ACC112 (cell line): ENCODE measurements at regions not wholly inside any gene's neighbourhood (a gene's known extent, or its start where the extent isn't known, plus 50 kb on each side); places are given as distances from the start of the nearest gene placed in this dataset.

Experiments used
- H2AFZ ChIP-seq: fragments of 200-600 bp; sonication (generic); one replicate; pipeline ENCODE4 v1.6.0; 2017; ENCODE audit warnings: antibody characterized with exemption, low read length; ENCODE audit not compliant: unreplicated experiment
- H3K27ac ChIP-seq: fragments of 200-600 bp; sonication (generic); 2 replicates; pipeline ENCODE4 v1.5.1; 2014; ENCODE audit warnings: low read depth, mild to moderate bottlenecking, antibody characterized with exemption, low read length, moderate library complexity
- H3K27me3 ChIP-seq: fragments of 200-600 bp; sonication (generic); 2 replicates; pipeline ENCODE4 v1.6.1; 2014; ENCODE audit warnings: mild to moderate bottlenecking, antibody characterized with exemption, low read length, moderate library complexity, mixed read lengths; ENCODE audit not compliant: insufficient read depth
- H3K36me3 ChIP-seq: fragments of 200-600 bp; sonication (generic); 2 replicates; pipeline ENCODE4 v1.6.1; 2016; ENCODE audit warnings: mild to moderate bottlenecking, antibody characterized with exemption, low read length, moderate library complexity, mixed read lengths; ENCODE audit not compliant: insufficient read depth
- H3K4me1 ChIP-seq: fragments of 200-600 bp; sonication (generic); one replicate; pipeline ENCODE4 v1.6.1; 2016; ENCODE audit warnings: low read length, mixed read lengths; ENCODE audit not compliant: insufficient read depth, unreplicated experiment, control insufficient read depth
- H3K4me3 ChIP-seq: fragments of 200-600 bp; sonication (generic); 2 replicates; pipeline ENCODE4 v1.5.1; 2014; ENCODE audit warnings: mild to moderate bottlenecking, low read depth, low read length
- H3K79me2 ChIP-seq: fragments of 200-600 bp; sonication (generic); one replicate; pipeline ENCODE4 v1.6.0; 2016; ENCODE audit warnings: low read length; ENCODE audit not compliant: control insufficient read depth, unreplicated experiment, insufficient read depth

- no peaks in the 10 kb centered on the region for H3K79me2 ChIP-seq
- no peak overlapping the region for H2AFZ ChIP-seq
- no peaks in the 10 kb centered on the region for H3K27me3 ChIP-seq
- H3K4me3 ChIP-seq: no peak overlapping the region
- no peak overlapping the region for H3K27ac ChIP-seq
- H3K4me1 ChIP-seq: no peaks in the 10 kb centered on the region
- H3K36me3 ChIP-seq: no peaks in the 10 kb centered on the region
These were observed 125.0 kb upstream of the TLE4 start for GRCh38 chr9:79446523-79447307.

GRCh38 chr9:79447308-79447605 is 124.5 kb upstream of the TLE4 start:
- H3K27me3 ChIP-seq: no peaks in the 10 kb centered on the region
- no peaks in the 10 kb centered on the region for H3K4me1 ChIP-seq
- H3K79me2 ChIP-seq: no peaks in the 10 kb centered on the region
- H2AFZ ChIP-seq: no peak overlapping the region
- H3K4me3 ChIP-seq: no peak overlapping the region
- no peaks in the 10 kb centered on the region for H3K36me3 ChIP-seq
- no peak overlapping the region for H3K27ac ChIP-seq

DNA sequence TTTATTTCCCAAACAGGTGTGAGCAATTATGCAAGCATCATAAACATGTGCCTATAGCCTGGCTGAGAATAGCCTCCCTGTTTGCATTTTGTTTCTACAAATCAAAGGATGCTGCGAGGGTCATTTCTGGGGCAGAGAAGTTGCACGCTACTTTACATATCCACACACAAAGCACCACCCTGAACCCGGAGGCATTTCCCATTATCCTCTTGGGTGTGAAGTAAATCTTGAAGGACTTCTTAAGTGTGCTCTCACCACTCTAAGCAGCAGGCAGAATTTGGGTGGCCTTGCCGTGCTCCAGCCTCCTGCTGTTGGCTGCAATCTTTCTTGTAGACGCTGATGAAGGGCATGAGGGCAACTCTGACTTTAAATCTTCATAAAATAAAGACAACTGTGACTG is 124.0 kb upstream of the TLE4 start:
- Histone ChIP-seq H3K27ac (no peak overlapping the region), H3K79me2 (no peaks in the 10 kb centered on the region), H2AFZ (no peak overlapping the region), H3K27me3 (no peaks in the 10 kb centered on the region), H3K4me1 (no peaks in the 10 kb centered on the region), H3K36me3 (no peaks in the 10 kb centered on the region), H3K4me3 (no peak overlapping the region)

GRCh38 chr9:79452265-79452664 is 119.5 kb upstream of the TLE4 start:
- no peak overlapping the region for H2AFZ ChIP-seq
- H3K4me3 ChIP-seq: no peak overlapping the region
- H3K4me1 ChIP-seq: no peaks in the 10 kb centered on the region
- no peaks in the 10 kb centered on the region for H3K36me3 ChIP-seq
- no peak overlapping the region for H3K27ac ChIP-seq
- H3K79me2 ChIP-seq: no peaks in the 10 kb centered on the region
- H3K27me3 ChIP-seq: no peaks in the 10 kb centered on the region

- Histone ChIP-seq H3K36me3 (no peaks in the 10 kb centered on the region), H3K4me3 (no peak overlapping the region), H3K27ac (no peak overlapping the region), H2AFZ (peak overlapping the region; percentile 23), H3K79me2 (no peaks in the 10 kb centered on the region), H3K27me3 (no peaks in the 10 kb centered on the region), H3K4me1 (no peaks in the 10 kb centered on the region)
These were observed 110.1 kb upstream of the TLE4 start for GRCh38 chr9:79461712-79462111.

DNA sequence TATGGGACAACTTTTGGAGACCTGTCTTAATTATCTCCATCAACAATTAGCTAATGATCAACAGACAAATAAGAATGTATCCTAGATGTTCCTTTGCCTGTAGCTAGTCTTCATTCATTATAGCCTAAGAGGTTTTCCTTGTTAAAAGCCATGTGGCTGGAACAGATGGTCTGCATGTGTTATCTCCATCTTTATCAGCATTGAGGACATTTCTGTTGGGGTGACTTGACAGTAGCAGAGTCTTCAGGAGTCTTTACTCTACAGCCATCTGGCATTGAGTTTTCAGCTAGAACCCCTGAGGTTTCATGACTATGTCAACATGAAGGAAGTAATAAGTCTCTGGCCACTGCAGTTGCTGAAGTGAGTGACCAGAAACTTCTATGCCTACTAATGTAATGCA is 106.6 kb upstream of the TLE4 start:
- H3K4me3 ChIP-seq: no peak overlapping the region
- no peak overlapping the region for H2AFZ ChIP-seq
- H3K36me3 ChIP-seq: no peaks in the 10 kb centered on the region
- H3K79me2 ChIP-seq: no peaks in the 10 kb centered on the region
- no peak overlapping the region for H3K27ac ChIP-seq
- no peaks in the 10 kb centered on the region for H3K27me3 ChIP-seq
- H3K4me1 ChIP-seq: no peaks in the 10 kb centered on the region

DNA sequence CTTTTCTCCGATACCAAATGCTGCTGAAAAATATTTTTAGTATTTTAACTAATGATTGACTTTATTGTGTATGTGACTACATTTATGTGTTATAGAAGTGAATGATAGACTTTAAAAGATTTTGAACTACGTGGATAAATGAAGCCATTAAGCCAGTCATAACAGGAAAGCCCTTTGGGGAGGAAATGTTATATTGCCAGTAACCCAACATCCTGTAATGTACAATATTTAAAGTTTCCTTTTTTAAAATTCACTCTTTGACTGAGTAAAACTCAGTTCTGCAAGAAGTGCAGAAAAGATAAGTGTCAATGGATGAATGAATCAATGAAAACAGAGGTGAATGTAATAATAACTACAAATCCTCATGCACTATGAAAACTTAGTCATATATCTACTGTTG is 102.6 kb upstream of the TLE4 start:
- Histone ChIP-seq H3K4me1 (no peaks in the 10 kb centered on the region), H3K4me3 (no peak overlapping the region), H3K79me2 (no peaks in the 10 kb centered on the region), H3K27me3 (no peaks in the 10 kb centered on the region), H2AFZ (no peak overlapping the region), H3K27ac (no peak overlapping the region), H3K36me3 (no peaks in the 10 kb centered on the region)

GRCh38 chr9:79470954-79471353 is 100.8 kb upstream of the TLE4 start:
- no peaks in the 10 kb centered on the region for H3K79me2 ChIP-seq
- H3K4me3 ChIP-seq: no peak overlapping the region
- H3K36me3 ChIP-seq: no peaks in the 10 kb centered on the region
- no peaks in the 10 kb centered on the region for H3K4me1 ChIP-seq
- H2AFZ ChIP-seq: no peak overlapping the region
- no peaks in the 10 kb centered on the region for H3K27me3 ChIP-seq
- H3K27ac ChIP-seq: no peak overlapping the region

DNA sequence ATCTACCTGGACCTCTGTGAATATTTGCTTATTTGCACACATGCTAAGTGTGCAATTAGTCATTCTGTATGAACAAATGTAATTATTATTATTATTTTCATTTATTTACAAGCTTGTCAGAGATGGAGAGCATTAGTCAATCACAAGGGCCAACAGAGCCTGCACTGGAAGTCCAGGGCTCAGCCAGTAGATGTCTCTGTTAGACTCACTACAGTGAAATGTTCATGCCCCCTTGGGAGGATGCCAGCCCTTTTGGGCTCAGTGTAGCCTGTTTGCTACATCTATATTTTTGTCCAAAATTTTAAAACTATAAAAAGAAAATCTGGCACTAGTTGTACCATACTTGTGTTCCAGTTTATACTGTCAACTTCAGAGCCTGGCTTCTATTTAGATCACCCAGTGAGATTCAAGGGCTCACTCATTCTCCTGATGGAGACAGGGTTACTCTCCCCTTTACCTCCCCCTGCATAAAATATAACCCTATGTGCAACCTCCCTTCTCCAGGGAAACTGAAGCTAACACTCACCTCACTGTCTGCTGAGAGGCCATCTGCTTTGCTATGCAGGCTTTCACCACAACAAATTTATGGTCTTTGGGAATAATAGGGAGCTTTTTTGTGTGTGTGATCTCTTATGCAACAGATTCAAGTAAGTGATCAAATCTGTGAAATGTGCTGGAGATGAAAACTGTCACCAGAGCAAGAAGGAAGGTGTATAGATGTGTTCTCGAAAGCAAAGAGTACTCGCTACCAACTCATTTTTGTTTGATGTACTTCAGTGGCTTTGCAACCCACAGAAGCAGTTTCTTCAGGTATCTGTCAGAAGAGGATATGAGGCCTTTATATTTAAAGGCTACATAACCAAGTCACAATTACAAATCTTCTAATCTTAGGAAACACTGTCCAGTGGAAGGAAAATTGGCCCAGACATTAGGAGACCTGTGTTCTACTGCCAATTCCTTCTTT is 99.9 kb upstream of the TLE4 start:
- no peak overlapping the region for H3K27ac ChIP-seq
- no peaks in the 10 kb centered on the region for H3K4me1 ChIP-seq
- no peak overlapping the region for H2AFZ ChIP-seq
- H3K79me2 ChIP-seq: no peaks in the 10 kb centered on the region
- H3K4me3 ChIP-seq: no peak overlapping the region
- no peaks in the 10 kb centered on the region for H3K36me3 ChIP-seq
- no peaks in the 10 kb centered on the region for H3K27me3 ChIP-seq

DNA sequence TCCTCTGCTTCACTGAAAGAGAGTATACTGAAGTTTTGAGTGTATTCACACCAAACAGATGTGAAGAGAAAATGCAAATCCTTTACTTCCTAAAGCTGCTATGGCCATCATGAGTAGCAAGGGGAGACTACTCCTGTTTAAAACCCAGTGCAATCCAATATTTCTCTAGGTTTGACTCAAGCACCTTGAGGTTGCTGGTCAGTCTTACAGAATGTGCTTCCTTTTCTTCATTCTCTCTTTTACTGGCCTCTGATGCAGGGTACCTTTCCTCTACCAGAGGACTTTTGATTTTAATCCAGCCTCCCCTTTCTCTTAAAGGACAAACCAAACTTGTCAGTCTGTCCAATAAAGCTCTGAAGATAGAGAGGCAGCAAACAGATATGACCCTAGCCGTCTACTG is 98.1 kb upstream of the TLE4 start:
- Histone ChIP-seq H3K36me3 (no peaks in the 10 kb centered on the region), H3K27me3 (no peaks in the 10 kb centered on the region), H2AFZ (no peak overlapping the region), H3K79me2 (no peaks in the 10 kb centered on the region), H3K4me1 (no peaks in the 10 kb centered on the region), H3K4me3 (no peak overlapping the region), H3K27ac (no peak overlapping the region)
